Right lung (tissue), 2 donors: ENCODE measurements at regions not wholly inside any gene's neighbourhood (a gene's known extent, or its start where the extent isn't known, plus 50 kb on each side); places are given as distances from the start of the nearest gene placed in this dataset.

Experiments used
- DNase-seq, 2 donors: peaks; one replicate each; pipeline ENCODE4 v3.0.0-alpha.2; 2013

DNA sequence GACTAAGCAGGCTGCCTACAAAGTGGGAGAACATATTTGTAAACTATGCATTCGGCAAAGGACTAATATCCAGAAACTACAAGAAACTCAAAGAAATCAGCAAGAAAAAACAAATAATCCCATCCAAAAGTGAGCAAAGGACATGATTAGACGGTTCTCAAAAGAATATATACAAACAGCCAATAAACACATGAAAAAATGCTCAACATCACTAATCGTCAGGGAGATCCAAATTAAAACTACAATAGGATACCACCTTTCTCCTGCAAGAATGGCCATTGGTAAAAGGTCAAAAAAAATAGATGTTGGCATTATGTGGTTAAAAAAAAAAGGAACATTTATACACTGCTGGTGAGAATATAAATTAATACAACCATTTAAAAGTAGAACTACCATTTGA, 259.6 kb upstream of the SLITRK3 start:
- no peak for DNase-seq

- DNase-seq = no peak
Measured at GRCh38 chr3:165455360-165455759, 259.2 kb upstream of the SLITRK3 start.

DNA sequence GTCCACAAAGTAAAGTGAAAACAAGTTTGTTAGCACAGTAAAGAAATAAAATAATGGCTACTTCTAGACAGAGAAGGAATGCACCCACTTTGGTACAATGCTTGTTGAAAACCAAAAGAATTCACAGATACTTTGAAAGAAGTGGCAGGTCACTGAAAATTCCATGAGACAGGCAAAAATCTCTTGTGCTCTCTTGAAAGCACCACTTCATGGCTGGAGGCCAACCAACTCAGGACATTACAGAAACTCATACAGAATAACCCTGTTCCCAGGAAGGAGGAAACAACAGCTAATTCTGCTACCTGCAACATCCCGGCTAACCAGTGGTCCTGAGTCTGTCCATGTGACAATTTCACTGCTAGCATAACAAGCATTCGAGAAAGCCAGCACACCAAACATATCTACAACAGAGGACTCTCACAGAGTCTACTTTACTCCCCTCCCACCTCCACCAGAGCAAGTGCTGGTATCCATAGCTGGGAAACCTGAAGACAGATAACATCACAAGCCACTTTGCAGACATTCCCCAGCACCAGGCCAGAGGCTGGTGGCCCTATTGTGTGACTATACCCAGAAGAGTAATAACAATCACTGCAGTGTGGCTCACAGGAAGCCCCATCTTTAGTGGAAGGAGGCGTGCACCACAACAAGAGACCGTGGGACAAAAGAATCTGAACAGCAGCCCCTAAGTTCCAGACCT, 255.3 kb upstream of the SLITRK3 start:
- no peak for DNase-seq

GRCh38 chr3:165446555-165446954, 250.4 kb upstream of the SLITRK3 start:
- no peak for DNase-seq

DNA sequence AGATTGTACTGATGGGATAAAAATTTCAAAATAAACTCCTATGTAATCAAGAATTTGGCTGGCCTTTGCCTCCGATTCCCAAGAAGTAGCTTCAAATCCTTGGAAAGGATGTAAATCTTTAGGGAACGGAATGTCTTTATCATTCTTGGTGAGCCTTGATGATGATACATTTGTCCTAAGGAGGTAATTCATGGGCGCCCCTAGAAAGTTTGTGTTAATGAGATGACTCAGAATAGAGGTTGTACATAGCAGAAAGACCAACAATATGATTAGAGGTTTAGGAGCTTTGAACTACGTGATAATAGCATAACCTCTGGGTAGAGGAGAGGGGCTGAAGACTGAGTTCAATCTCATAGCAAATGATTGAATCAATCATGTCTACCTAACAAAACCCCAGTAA, 248.6 kb upstream of the SLITRK3 start:
- no peak for DNase-seq

DNA sequence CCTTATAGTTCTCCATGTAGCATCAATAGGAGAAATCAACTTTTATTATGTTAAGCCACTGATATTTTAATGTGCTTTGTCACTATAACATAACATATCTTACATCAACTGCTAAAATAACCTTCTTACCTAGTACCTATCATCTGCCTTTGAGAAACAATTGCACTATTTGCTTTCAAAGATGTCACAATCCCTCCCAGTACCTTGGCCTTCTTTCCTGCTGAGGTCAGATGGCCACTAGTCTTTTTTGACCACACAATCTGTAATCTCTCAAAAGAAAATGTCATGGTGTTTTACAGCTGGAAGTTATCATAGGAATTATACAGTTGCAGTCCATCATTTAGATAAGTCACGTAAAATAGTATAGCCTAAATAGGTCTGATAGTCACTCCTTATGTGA, 247.5 kb upstream of the SLITRK3 start:
- DNase-seq = no peak

DNA sequence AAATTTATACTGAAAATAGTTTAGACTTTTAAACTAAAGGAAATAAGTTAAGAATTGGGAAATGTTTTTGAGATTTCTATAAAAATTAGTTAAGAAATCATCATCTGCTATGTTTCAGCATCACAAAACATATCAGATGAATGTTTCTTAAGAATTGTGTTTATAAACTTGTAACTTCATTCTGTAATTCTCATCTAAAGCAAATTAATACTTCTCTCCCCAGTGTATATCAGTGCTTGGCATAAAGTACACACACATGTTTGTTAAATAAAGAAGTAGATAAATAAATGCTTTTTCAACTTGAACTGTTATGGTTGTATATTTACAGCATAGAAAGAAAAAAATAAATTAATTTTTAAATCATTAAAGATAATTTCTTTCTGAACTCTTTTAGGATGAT, 245.9 kb upstream of the SLITRK3 start:
- DNase-seq = peak in 1 of 2 donors; percentile 41

DNA sequence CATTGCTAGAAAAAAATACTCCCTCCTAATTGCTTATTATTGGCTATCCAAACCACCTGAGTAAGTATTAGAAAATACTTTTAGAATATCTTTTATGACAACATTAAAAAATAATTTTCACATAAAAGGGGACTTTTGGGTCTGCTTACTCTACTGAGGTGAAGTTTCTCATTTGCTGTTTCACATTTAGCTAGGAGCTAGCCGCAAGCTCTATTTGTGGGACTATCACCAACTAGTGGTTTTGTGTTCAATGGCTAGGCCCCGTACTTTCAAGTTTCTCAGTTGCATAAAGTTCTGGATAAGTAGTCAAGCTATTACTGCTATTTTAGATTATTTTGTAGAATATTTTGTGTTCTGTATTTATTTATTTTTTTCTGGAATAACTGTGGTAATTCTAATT, 244.2 kb upstream of the SLITRK3 start:
- DNase-seq = no peak

- DNase-seq = no peak
Measured at GRCh38 chr3:165439765-165440164, 243.6 kb upstream of the SLITRK3 start.

- no peak for DNase-seq
Measured at GRCh38 chr3:165434516-165434915, 238.3 kb upstream of the SLITRK3 start.

GRCh38 chr3:165406425-165406824, 210.2 kb upstream of the SLITRK3 start:
- DNase-seq = no peak

- DNase-seq = no peak
Measured at GRCh38 chr3:165404357-165405027, 208.3 kb upstream of the SLITRK3 start.

DNA sequence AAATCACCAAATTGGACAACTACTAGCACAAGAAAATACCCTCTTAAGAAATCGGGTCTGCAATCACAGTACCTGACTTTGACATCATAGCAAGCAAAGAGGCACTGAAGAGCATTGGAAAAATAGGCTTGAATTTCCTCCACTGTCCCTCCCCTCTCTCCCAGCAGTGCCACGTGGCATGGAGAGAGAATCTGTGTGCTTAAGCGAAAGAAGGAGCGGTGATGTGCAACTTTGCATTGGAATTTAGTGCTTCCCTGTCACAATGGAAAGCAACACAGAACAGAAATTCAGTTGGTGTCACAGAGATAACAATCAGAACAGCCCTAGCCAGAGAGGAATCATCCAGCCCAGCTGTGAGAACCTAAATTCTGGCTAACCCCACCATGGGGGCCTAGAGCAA, 207.5 kb upstream of the SLITRK3 start:
- DNase-seq = no peak

DNA sequence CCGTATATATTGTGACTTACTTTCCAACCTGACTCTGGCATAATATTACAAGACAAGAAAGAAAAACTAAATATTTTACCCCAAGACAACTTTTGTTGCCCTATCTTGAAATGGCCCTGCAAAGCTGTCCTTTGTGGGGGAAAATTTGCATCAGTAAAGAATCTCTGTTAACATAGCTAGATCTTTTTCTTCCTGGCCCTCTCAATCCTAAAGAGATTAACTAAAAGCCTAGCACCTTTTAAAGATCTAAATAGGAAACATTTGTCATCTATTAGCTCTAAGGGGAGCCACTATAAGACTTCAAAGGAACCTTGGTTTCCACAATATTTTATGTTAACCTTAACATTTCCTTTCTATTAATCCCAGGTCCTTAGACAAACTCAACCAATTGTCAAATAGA, 199.0 kb upstream of the SLITRK3 start:
- DNase-seq = no peak

GRCh38 chr3:165393461-165393860, 197.3 kb upstream of the SLITRK3 start:
- DNase-seq = no peak

- no peak for DNase-seq
Measured at GRCh38 chr3:165390166-165390565, 194.0 kb upstream of the SLITRK3 start.

DNA sequence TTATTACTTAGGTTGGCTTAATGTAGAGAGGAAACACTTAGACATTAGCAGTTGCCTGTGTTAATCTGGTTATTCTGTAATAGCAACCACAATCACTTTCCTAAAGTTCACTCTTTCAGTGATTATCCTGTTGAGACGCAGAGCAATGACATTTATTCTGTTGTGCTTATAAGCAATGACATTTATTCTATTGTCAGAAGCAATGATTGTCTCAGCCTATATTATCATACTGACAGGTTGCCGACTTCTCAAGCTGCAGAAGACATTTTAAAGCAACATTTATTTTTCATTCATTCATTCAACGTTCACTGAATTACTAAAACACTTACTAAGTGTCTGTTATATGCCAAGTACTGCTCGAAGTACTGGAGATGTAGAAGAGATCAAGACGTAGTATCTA, 193.5 kb upstream of the SLITRK3 start:
- DNase-seq = no peak

- peak; percentile 62 to 72 for DNase-seq
Measured at GRCh38 chr3:165389064-165389463, 192.9 kb upstream of the SLITRK3 start.

GRCh38 chr3:165383381-165383780, 187.2 kb upstream of the SLITRK3 start:
- DNase-seq = no peak

DNA sequence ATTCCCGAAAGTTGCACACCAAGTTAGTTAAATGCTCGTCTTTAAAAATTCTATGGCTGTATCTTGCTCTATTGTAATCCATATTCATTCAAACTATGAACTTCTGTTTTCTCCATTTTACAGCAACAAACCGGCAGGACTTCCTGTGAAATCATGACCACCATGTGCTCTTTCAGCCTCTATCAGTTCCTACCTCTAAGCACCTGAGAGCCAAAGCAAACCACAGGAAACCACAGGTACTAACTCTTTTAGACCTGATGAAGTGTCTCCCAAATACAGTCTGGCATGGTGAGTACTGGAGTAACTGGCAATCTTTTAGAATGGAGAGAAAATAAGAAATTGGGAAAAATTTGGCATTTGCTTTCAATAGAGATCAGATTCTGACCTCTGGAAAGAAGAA, 186.5 kb upstream of the SLITRK3 start:
- no peak for DNase-seq

DNA sequence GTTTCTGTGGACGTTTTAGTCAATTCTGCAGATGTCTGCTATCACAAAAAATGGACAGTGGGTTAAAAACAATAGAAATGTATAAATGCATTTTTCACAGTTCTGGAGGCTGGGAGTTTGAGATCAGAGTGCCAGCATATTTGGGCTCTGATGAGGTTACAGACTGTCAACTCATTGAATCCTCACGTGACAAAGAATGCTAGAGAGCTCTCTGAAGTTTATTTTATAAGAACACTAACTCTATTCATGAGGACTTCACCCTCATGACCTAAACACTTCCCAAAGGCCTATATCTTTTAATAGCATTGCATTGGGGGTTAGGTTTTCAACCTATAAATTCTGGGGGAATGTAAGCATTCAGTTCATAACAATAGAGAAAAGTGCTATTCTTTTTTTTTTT, 182.6 kb upstream of the SLITRK3 start:
- DNase-seq = no peak

DNA sequence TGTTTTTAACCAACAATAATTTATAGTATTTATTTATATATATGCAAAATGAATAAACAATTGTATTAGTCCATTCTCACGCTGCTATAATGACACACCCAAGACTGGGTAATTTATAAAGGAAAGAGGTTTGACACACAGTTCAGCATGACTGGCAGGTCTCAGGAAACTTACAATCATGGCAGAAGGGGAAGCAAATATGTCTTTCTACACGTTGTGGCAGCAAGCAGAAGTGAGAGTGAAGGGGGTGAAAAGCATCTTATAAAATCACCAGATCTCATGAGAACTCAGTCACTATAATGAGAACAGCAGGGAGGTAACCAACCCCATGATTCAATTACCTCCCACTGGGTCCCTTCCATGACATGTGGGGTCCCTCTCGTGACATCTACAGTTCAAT, 162.8 kb upstream of the SLITRK3 start:
- DNase-seq = no peak

DNA sequence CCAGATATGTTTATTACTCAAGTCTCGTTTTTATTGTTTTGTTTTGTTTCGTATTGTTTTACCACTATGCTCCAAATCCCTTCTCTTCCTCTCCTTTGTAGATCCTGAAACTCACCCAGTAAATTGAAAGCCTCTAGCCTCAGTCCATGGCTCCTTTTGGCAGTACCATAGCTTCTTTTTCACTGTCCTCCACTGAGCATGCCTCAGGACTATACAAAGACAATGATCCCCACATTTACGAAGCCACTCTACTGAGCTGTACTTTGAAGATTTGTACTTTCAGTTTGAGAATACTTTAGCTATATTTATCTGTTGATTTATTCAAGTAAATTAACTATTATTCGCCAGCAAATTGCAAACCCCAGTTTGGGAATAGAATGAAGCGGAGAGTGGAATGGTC, 159.1 kb upstream of the SLITRK3 start:
- no peak for DNase-seq

GRCh38 chr3:165347526-165347925, 151.3 kb upstream of the SLITRK3 start:
- peak; percentile 10 for DNase-seq
